ENCODE measurements at regions not wholly inside any gene's neighbourhood (a gene's known extent, or its start where the extent isn't known, plus 50 kb on each side); places are given as distances from the start of the nearest gene placed in this dataset.

- TF ChIP-seq ZNF274 (IDR thresholded peaks at IDR 0.05; ENCODE audit: low read depth, low read length) = no peak
- TF ChIP-seq YY1 (IDR thresholded peaks at IDR 0.05; ENCODE audit: insufficient read depth, insufficient read length) = no peak
- no peak for TF ChIP-seq SUZ12 (IDR thresholded peaks at IDR 0.05; ENCODE audit: extremely low read depth, insufficient read depth, insufficient read length)
Observed at GRCh38 chr16:5252791-5253190, 155.2 kb upstream of the EEF2KMT start.
